ENCODE measurements at regions not wholly inside any gene's neighbourhood (a gene's known extent, or its start where the extent isn't known, plus 50 kb on each side); places are given as distances from the start of the nearest gene placed in this dataset.
"Not testable (repeated sequence)": the region's sequence is repeated elsewhere in the genome, so short reads cannot be mapped to it uniquely, and the experiment has no call there.

GRCh38 chr12:124384299-124384894 lies 89.5 kb downstream of the RFLNA start:
- in situ Hi-C loops (cut with HindIII; ENCODE audit: low sequenced_read_pairs): no loop called here
- no peak for DNase-seq (ENCODE audit: low spot score)

GRCh38 chr12:124383028-124383427 lies 88.1 kb downstream of the RFLNA start:
- no peak for DNase-seq (ENCODE audit: low spot score)
- in situ Hi-C loops (cut with HindIII; ENCODE audit: low sequenced_read_pairs): no loop called here

- peak; percentile 93 for DNase-seq (ENCODE audit: low spot score)
- in situ Hi-C loops (cut with HindIII; ENCODE audit: low sequenced_read_pairs): no loop called here
These were observed 86.8 kb downstream of the RFLNA start for GRCh38 chr12:124381456-124382296.

GRCh38 chr12:124380796-124381455 lies 86.0 kb downstream of the RFLNA start:
- DNase-seq (ENCODE audit: low spot score): no peak
- in situ Hi-C loops (cut with HindIII; ENCODE audit: low sequenced_read_pairs): no loop called here

GRCh38 chr12:124379938-124380754 lies 85.3 kb downstream of the RFLNA start:
- in situ Hi-C loops (cut with HindIII; ENCODE audit: low sequenced_read_pairs): no loop called here
- DNase-seq (ENCODE audit: low spot score): peak; percentile 70

- in situ Hi-C loops (cut with HindIII; ENCODE audit: low sequenced_read_pairs): no loop called here
- DNase-seq (ENCODE audit: low spot score): no peak
These were observed 84.6 kb downstream of the RFLNA start for GRCh38 chr12:124379379-124379937.

- in situ Hi-C loops (cut with HindIII; ENCODE audit: low sequenced_read_pairs): no loop called here
- no peak for DNase-seq (ENCODE audit: low spot score)
These were observed 84.0 kb downstream of the RFLNA start for GRCh38 chr12:124378926-124379325.

GRCh38 chr12:124377981-124378509 lies 83.2 kb downstream of the RFLNA start:
- in situ Hi-C loops (cut with HindIII; ENCODE audit: low sequenced_read_pairs): no loop called here

GRCh38 chr12:124376435-124376834 lies 81.5 kb downstream of the RFLNA start:
- no peak for DNase-seq (ENCODE audit: low spot score)
- in situ Hi-C loops (cut with HindIII; ENCODE audit: low sequenced_read_pairs): no loop called here

More at GRCh38 chr12:124377981-124378509, 83.2 kb downstream of the RFLNA start:
- DNase-seq (ENCODE audit: low spot score): no peak

- no peak for DNase-seq (ENCODE audit: low spot score)
- in situ Hi-C loops (cut with HindIII; ENCODE audit: low sequenced_read_pairs): no loop called here
These were observed 80.9 kb downstream of the RFLNA start for GRCh38 chr12:124375789-124376175.

GRCh38 chr12:124375141-124375788 lies 80.4 kb downstream of the RFLNA start:
- in situ Hi-C loops (cut with HindIII; ENCODE audit: low sequenced_read_pairs): no loop called here
- no peak for DNase-seq (ENCODE audit: low spot score)

GRCh38 chr12:124374567-124374966 lies 79.7 kb downstream of the RFLNA start:
- no peak for DNase-seq (ENCODE audit: low spot score)
- in situ Hi-C loops (cut with HindIII; ENCODE audit: low sequenced_read_pairs): no loop called here

- in situ Hi-C loops (cut with HindIII; ENCODE audit: low sequenced_read_pairs): no loop called here
- no peak for DNase-seq (ENCODE audit: low spot score)
These were observed 79.3 kb downstream of the RFLNA start for GRCh38 chr12:124374147-124374546.

GRCh38 chr12:124373701-124374100 lies 78.8 kb downstream of the RFLNA start:
- DNase-seq (ENCODE audit: low spot score); in situ Hi-C loops (cut with HindIII; ENCODE audit: low sequenced_read_pairs): not testable (repeated sequence)

- in situ Hi-C loops (cut with HindIII; ENCODE audit: low sequenced_read_pairs): no loop called here
- DNase-seq (ENCODE audit: low spot score): no peak
These were observed 77.9 kb downstream of the RFLNA start for GRCh38 chr12:124372831-124373230.

GRCh38 chr12:124371970-124372555 lies 77.2 kb downstream of the RFLNA start:
- DNase-seq (ENCODE audit: low spot score): no peak
- in situ Hi-C loops (cut with HindIII; ENCODE audit: low sequenced_read_pairs): no loop called here

GRCh38 chr12:124371366-124371765 lies 76.5 kb downstream of the RFLNA start:
- no peak for DNase-seq (ENCODE audit: low spot score)
- in situ Hi-C loops (cut with HindIII; ENCODE audit: low sequenced_read_pairs): no loop called here

GRCh38 chr12:124370851-124371250 lies 76.0 kb downstream of the RFLNA start:
- in situ Hi-C loops (cut with HindIII; ENCODE audit: low sequenced_read_pairs): no loop called here
- no peak for DNase-seq (ENCODE audit: low spot score)

All from G401 (cell line).